ENCODE measurements at regions not wholly inside any gene's neighbourhood (a gene's known extent, or its start where the extent isn't known, plus 50 kb on each side); places are given as distances from the start of the nearest gene placed in this dataset.

GRCh38 chr4:153974452-153974851, 185.6 kb upstream of the SFRP2 start:
- Histone ChIP-seq H3K36me3 (no peaks in the 10 kb centered on the region), H3K9me3 (no peaks in the 10 kb centered on the region), H3K27ac (no peak overlapping the region), H3K27me3 (no peaks in the 10 kb centered on the region), H3K4me3 (replicated peaks in 1 of 3) (no peak overlapping the region), H3K4me1 (no peaks in the 10 kb centered on the region)
- WGBS, 2 donors = 100% methylated on average over 1 of the region's 1 CpG; no CpG with 5 or more reads in 1 of the 2 donors
- intact Hi-C loops (cut with DNase I) = no loop called here
- no peak for TF ChIP-seq POLR2A (IDR thresholded peaks at IDR 0.05)
- TF ChIP-seq CTCF (IDR thresholded peaks at IDR 0.05) = no peak
- DNase-seq = no peak

- Histone ChIP-seq H3K36me3 (no peaks in the 10 kb centered on the region), H3K4me1 (no peaks in the 10 kb centered on the region), H3K27ac (no peak overlapping the region), H3K9me3 (no peaks in the 10 kb centered on the region), H3K27me3 (no peaks in the 10 kb centered on the region), H3K4me3 (replicated peaks in 1 of 3) (no peak overlapping the region)
- no peak for DNase-seq
- no peak for TF ChIP-seq CTCF (IDR thresholded peaks at IDR 0.05)
- no peak for TF ChIP-seq POLR2A (IDR thresholded peaks at IDR 0.05)
- intact Hi-C loops (cut with DNase I) = no loop called here
- WGBS, 2 donors = 47 to 69% methylated on average over 4 of the region's 4 CpGs
These were observed 185.1 kb upstream of the SFRP2 start for GRCh38 chr4:153973942-153974341.

- H3K4me1 ChIP-seq = no peaks in the 10 kb centered on the region
- H3K9me3 ChIP-seq = no peaks in the 10 kb centered on the region
- TF ChIP-seq POLR2A (IDR thresholded peaks at IDR 0.05) (no peak), CTCF (IDR thresholded peaks at IDR 0.05) (no peak)
- no peak overlapping the region for H3K27ac ChIP-seq
- 84 to 85% methylated on average over 5 of the region's 5 CpGs for WGBS, 2 donors
- no peak for DNase-seq
- no peaks in the 10 kb centered on the region for H3K27me3 ChIP-seq
- H3K36me3 ChIP-seq = no peaks in the 10 kb centered on the region
- no peak overlapping the region for H3K4me3 ChIP-seq (replicated peaks in 1 of 3)
- intact Hi-C loops (cut with DNase I) = no loop called here
These were observed 183.0 kb upstream of the SFRP2 start for GRCh38 chr4:153971899-153972298.

- no peak for DNase-seq
- Histone ChIP-seq H3K4me3 (replicated peaks in 1 of 3) (no peak overlapping the region), H3K4me1 (no peaks in the 10 kb centered on the region), H3K27me3 (no peaks in the 10 kb centered on the region), H3K27ac (no peak overlapping the region), H3K36me3 (no peaks in the 10 kb centered on the region), H3K9me3 (no peaks in the 10 kb centered on the region)
- 71 to 72% methylated on average over 2 of the region's 2 CpGs for WGBS, 2 donors
- TF ChIP-seq POLR2A (IDR thresholded peaks at IDR 0.05) (no peak), CTCF (IDR thresholded peaks at IDR 0.05) (no peak)
- intact Hi-C loops (cut with DNase I) = no loop called here
These were observed 181.3 kb upstream of the SFRP2 start for GRCh38 chr4:153970169-153970568.

GRCh38 chr4:153969542-153969941, 180.7 kb upstream of the SFRP2 start:
- Histone ChIP-seq H3K9me3 (no peaks in the 10 kb centered on the region), H3K36me3 (no peaks in the 10 kb centered on the region), H3K4me3 (replicated peaks in 1 of 3) (no peak overlapping the region), H3K27ac (no peak overlapping the region), H3K4me1 (no peaks in the 10 kb centered on the region), H3K27me3 (no peaks in the 10 kb centered on the region)
- DNase-seq = no peak
- TF ChIP-seq POLR2A (IDR thresholded peaks at IDR 0.05) (no peak), CTCF (IDR thresholded peaks at IDR 0.05) (no peak)
- intact Hi-C loops (cut with DNase I) = no loop called here

All from thyroid gland (tissue), 4 donors.